Eye (tissue), 1 donor: ENCODE measurements at regions not wholly inside any gene's neighbourhood (a gene's known extent, or its start where the extent isn't known, plus 50 kb on each side); places are given as distances from the start of the nearest gene placed in this dataset.
A peak's percentile ranks its signal among the peaks of the same experiment; 100 is the strongest.

Experiments used
- DNase-seq: peaks from one replicate; pipeline ENCODE4 v3.0.0-alpha.2; 2015

- DNase-seq, result peak; percentile 7
These were observed 95.6 kb upstream of the NRXN3 start for GRCh38 chr14:78074561-78074960.

GRCh38 chr14:78075033-78075432 is 95.1 kb upstream of the NRXN3 start:
- no peak for DNase-seq

GRCh38 chr14:78075555-78076277 is 94.5 kb upstream of the NRXN3 start:
- peak; percentile 10 for DNase-seq

- DNase-seq, result no peak
These were observed 88.9 kb upstream of the NRXN3 start for GRCh38 chr14:78081245-78081644.

GRCh38 chr14:78083837-78084236 is 86.3 kb upstream of the NRXN3 start:
- no peak for DNase-seq

GRCh38 chr14:78086342-78086741 is 83.8 kb upstream of the NRXN3 start:
- no peak for DNase-seq

- DNase-seq, result no peak
These were observed 81.3 kb upstream of the NRXN3 start for GRCh38 chr14:78088916-78089315.

GRCh38 chr14:78090864-78091263 is 79.3 kb upstream of the NRXN3 start:
- DNase-seq, result no peak

- DNase-seq, result peak; percentile 16
These were observed 78.8 kb upstream of the NRXN3 start for GRCh38 chr14:78091361-78091760.

GRCh38 chr14:78092040-78092439 is 78.1 kb upstream of the NRXN3 start:
- DNase-seq, result no peak

GRCh38 chr14:78103271-78103670 is 66.9 kb upstream of the NRXN3 start:
- peak; percentile 23 for DNase-seq

- no peak for DNase-seq
These were observed 66.0 kb upstream of the NRXN3 start for GRCh38 chr14:78104160-78104559.

GRCh38 chr14:78104655-78105054 is 65.5 kb upstream of the NRXN3 start:
- no peak for DNase-seq

GRCh38 chr14:78106381-78106780 is 63.8 kb upstream of the NRXN3 start:
- DNase-seq, result peak; percentile 66

- no peak for DNase-seq
These were observed 63.0 kb upstream of the NRXN3 start for GRCh38 chr14:78107166-78107565.

- no peak for DNase-seq
These were observed 50.7 kb upstream of the NRXN3 start for GRCh38 chr14:78119440-78119839.
